Myocyte (in vitro differentiated cells): ENCODE measurements at regions not wholly inside any gene's neighbourhood (a gene's known extent, or its start where the extent isn't known, plus 50 kb on each side); places are given as distances from the start of the nearest gene placed in this dataset.

Experiments
- DNase-seq: peaks from one replicate; pipeline ENCODE4 v3.0.0-alpha.2; 2012; ENCODE audit warnings: low read depth

DNA sequence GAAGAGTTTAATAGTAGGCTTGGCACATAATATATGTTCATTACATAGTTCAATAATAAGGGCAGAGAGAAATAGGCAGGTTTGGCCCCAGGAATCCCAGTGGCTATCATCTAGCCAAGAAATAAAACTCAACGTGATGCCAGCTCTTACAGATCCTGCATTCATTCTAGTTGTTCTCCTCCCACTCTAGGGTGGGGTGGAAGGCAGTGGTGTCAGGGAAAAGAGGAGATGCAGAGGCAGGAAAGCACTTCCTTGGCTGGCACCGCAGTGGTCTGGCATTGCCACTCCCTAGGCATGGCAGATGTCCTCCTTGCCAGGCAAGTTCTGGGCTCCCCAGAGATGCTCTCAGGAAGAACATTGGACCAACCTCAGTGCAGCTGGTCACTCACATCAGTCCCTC is 383.6 kb downstream of the GRIN2B start:
- no peak for DNase-seq

DNA sequence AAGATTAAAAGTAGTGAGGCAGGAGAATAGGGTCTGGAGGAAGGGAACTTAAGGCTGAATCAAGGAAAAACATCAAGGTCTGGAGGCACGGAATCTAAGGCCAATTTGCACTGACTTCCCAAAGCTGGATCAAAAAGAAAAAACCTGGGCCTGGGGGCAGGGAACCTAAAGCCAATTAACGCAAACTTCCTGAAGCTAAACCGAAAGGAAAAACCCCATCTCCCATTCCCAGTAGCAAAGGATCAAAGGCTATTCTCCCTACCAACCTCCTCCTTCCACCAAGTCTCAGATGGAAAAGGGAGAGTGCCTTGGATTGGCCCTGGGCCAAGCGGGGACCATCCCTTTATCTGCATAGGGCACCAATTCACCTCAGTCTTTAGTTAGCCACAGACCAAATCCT is 384.2 kb downstream of the GRIN2B start:
- DNase-seq = no peak

DNA sequence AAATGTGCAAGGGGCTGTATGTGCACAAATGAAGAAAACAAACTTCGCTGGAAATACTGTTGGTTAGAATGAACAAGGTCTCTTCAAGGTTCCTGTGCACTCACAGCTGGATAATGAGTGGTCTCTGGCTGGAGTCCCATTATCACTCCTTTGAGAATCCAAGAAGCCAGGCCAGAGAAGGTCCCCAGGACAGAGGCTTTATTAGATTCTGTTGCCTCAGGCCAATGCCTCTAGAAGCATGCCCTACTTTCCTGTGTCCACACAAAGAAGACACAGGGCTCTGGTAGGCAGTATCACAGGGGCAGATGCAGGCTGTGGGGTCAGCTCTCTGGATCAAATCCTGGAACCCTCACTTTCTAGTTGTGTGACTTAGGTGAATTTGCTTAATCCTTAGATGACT is 384.7 kb downstream of the GRIN2B start:
- DNase-seq = no peak

DNA sequence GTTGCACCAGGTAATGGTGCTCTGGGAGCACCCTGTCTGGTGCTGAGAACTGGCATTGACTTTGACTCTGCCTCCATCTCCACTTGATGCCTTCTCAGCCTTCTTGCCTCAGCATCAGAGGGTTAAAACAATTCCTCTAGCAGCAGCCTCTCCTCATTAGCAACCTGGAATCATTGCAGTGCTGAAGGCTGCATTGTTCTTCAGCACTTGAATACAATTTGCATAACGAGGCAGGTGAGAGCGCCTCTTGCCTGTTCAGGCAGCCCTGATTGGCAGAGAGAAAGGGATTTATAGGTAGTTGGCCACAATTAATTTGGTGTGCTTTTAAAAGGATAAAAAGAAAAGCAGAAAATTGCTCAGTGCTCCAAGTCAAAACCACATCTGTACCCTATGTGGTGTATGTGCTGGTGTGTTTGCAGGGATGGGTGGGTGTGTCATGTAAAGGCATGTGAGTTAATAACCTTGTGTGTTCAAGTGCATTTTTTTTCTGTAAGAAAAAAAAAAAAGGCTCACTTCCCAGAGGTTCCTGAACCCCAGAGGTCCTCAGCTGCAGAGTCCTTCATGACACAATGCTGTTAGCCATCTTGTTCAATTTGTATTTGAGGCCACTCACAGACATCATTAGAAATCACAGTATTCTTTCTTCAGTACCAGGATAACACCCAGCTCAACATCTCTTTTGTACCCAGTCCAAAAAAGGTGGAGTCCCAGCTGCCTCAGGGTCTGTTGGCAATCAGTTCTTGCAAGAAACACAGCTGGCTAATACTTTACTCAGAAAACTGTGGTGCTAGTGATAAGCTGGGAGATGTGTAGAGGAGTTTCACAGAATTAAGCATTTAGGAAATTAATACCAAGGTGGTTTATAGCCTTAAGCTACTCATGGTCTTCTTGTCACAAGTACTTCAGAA is 385.6 kb downstream of the GRIN2B start:
- no peak for DNase-seq

DNA sequence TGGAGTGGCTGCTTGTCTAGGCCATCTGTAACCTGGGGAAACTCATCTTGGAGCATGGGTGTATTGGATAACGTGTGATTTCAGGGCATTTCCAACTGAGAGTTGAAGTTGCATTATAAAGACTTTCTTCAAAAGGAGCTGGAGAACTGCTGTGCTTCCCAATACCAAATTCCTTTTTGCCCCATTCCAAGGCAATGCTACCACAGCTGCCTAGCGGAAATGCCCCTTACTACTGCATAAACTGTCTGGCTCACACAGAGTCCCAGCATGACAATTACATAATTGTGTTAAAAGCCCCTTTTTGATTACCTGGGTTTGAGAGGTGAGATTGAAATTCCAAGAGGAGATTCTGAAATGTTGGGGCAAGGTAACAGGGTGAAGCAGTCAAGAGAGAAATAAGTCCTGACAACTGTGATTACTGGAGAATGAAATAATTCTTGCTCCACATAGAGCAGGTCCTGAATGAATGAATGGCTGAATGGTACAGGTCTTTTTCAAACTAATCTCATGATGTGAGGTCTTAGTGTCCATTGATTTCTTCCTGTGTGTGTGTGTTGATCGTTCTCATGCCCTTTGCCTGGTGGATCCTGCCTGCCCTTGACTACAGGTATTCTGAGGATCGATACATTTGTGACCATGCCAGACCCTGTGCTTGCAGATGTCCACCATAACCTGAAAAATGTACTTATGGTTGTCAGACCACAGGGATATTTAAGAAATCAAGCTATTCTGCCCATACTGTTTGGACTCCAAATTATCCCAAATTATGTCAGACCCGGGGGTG is 386.5 kb downstream of the GRIN2B start:
- no peak for DNase-seq

DNA sequence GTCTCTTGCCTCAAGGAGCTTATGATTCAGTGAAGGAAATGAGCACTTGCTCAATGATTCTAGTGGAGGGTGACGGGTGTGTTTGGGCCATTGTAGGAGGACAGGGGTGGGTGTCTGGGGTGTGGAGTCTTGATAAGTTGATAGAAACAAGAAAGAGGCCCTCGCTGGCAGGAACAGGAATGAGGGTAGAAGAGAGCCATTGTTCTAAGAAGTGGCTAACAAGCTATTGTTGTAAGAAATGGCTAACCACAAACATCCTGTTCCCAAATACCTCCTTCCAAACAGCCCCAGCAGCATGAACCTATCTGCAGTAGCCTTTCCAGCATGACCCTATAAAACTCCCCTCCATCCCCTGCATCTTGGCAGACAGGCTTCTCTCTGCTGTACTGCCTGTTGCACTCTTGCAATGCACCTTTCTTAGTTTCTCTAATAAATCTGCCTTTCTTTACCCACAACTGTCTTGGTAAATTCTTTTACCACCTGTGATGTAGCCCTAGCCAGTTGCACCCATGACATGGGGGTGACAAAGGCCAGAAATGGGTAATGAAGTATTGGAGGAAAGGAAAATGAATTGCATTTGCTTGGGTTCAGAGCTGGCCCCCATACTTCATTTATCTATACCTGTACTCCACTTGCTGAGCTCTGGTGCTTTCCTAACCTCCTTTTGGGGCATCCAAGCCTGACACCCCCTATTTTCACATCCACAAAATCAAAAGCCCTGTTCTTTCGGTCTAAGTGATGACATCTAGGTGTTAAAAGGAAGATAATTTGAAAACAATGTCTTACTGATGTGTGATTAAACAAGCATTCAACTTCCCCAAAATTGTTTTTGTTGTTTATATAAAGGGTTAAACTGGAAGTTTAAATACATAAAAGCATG is 389.1 kb downstream of the GRIN2B start:
- no peak for DNase-seq

DNA sequence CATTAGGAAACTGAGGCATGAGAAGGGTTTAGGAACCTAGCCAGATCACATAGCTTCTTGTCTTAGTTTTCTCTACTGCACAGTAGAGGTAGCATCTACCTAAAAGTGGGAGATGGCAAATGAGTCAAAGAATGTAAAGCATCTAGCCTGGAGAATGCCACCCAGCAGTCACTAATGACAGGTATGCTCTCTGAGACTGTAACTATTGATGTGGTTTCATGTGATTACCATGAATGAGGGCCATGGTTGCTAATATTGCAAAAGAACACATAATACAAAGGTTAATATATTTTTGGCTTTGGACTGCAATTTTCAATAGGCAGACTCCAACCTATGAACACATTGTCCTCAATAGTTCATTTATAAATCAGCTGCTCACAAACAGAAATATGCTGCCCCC is 389.9 kb downstream of the GRIN2B start:
- no peak for DNase-seq

DNA sequence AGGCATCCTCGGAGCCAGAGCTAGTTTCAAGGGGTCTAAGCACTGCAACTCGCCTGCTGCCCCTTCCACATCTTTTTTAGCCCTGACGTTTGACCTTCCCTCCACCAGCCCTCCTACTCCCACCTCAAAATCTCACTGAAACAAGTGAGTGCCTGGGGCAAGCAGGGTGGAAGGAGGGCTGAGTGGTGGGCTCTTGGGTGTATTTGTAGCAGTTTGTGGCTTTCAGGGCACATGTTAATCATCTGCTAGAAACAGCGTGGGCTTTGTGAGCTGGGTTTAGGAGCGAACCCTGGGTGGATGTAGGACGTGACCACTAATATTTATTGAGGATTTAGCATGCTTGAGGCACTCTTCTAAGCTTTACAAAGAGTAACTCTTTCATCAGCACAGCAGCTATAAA is 390.3 kb downstream of the GRIN2B start:
- DNase-seq = no peak

DNA sequence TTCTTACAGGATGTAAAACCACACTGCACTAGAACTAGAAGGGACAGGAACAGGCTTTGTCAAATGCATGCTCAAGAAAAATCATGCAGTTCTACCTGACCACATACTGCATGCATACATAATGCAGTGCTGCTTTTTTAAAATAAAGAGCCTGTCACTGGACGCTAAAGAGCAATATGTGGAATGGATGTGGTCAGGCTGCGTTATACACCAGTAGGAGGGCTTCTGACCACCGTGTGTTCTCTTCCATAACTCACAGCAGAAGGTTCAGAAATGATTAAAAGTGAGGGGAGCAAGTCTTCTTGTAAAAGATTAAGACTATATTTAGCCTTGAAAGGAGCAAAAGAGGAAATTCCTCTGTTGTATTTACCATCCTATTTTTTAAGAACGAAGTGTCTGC is 392.0 kb downstream of the EMP1 start:
- no peak for DNase-seq

DNA sequence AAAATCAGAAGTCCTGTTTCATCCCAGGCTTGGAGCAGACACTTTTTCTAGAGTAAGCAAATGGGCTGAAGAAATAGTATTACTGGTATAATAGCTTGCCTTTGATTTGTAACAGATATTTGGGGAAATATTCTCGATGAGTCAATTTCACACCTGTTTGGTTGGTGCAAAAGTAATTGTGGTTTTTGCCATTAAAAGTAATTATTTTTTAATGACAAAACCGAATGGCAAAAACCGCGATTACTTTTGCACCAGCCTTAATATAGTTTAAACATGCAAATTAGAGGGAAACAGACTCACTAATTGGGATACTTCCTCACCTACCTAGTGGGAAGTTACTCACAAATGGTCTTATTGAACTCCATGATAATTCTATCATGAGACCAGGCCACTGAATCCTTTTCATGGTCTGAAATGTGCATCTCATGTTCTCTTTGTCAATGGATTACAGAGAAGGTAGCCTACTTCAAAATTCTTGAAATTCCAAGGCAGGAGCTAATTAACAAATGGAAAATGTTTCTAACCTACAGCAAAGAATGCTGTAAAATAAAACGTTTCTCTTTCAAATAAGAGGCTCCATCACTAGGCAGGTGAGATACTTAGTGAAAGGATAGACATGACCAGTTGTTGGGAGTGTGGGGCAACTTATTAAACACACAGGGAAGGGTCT is 391.3 kb downstream of the EMP1 start:
- no peak for DNase-seq

DNA sequence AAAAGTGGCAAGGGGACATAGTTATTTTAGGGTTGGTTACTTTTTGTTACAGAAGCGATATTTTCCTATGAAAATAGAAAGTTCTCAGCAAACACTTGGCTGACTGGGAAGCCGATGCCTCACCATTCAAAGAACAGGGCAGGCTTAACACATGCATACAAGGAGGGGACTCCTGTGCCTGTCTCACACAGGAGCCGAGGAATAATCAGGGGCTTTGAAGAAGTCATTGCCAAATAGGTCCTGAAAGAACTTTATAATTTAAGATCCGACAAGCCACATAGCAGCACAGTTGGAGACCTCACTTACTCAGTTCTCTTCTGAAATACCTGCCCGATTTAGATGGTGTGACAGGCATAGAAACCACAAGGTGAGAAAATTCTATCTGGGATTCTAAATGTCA is 389.8 kb downstream of the EMP1 start:
- DNase-seq = no peak

DNA sequence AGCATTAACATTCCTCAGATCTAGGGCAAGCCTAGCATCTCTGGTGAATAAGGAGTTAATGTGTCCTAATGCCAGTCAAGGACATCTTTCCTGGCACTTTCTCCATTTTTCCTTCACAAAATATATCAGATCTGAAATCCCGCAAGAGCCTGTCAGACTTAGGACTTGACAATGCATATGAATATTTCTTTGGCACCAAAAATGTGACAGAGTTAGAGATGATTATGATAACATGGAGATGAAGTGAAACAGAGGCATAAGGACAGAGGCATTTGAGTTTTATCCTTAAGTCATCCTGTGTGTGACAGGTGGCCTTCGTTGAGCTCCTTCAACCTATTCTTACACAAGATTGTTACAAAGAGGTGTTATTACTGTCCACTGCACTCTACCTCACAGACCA is 388.0 kb downstream of the EMP1 start:
- DNase-seq = no peak

DNA sequence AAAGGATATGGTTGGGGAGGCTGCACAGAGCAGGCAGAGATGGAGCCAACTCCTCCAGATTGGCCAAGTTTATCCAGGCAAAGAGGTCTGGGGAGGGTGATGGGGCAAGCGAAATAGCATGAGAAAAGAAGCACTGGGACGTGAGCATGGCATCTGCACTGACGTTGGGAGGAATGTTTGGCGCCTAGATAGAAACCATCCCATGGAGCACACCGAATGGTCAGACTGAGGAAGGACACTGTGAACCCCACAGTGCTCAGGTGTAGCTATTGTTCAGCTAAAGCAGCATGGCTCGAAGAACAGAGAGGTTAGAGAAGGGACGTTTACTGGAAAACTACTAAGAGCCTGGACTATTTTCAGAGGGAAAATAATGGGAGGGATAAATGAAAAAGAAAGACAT is 387.1 kb downstream of the EMP1 start:
- DNase-seq = no peak

DNA sequence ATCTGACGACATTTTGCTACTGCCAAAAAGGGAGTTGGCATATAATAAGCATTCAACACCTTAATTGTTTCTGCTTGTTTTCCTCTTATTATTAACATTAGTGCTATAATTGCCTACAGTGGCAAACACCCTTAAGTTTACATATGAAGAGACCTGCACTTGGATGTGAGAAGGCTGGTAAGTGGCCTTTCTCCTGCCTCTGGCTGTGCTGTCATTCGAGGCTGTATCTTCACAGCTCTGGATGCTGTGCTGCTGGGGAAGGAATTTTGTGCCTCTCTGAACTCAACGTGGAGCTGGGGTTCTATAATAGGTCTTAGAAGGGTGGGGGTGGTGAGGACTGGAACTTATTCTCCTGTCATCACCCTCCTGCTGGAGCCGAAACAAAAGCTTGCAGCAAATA is 385.9 kb downstream of the EMP1 start:
- DNase-seq = no peak

DNA sequence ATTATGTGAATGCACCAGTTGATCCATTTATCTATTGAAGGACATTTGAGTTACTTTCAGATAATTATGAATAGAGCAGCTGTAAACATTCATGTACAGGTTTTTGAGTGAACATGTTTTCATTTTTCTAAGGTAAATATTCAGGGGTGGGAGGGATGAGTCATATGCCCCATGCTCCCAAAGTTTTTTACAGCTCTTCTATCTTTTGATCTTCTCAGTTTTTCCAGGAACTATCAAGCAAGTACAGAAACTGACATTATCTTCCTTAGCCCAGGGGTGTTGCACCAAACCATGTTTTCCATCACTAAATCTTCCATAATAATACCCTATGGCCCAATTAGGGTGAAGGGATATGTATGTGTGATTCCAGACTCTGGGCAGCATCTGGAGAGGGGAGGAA is 384.5 kb downstream of the EMP1 start:
- DNase-seq = no peak

DNA sequence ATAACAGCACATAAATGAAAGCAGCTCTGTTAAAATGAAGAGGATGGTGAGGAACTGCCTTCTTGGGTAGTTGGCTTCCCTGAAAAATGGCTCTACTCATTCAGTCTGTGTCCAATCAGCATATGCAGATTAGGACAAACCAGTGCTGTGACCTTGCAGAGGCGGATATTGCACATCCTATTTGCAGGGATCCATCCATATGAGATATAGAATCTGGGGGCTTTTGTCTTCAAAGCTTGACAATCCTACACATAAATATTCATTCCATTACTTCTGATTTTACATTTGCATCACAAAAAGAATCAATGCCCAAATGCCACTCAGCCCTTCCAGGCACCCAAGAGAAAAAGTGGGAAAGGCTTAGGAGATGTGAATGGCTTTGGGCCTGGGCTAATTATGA is 383.7 kb downstream of the EMP1 start:
- DNase-seq = no peak

DNA sequence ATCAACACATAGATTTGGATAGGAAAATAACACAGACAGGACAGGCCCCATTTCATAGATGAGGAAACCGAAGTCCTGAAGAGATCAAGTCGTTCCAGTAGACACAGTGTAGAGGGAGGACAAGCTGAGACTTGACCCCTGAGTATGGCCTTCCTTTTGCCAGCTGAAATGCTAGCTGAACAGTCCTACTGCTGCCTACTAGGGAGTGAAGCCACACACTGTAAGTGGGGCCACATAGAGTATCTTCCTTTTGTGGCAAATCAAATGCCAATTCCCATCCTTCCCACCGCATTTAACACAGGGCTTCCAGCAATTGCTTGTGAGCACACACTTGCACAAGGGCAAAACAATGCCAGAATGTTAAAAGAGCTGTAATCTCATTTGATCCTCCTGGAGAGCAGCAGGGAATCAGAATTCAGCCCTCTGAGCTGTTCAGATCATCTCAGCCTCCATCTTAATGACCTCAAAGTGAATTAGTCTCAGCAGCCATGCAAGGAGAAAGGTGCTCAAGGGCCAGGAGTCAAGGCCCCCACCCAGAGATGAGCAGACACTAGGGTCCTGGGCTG is 380.5 kb downstream of the EMP1 start:
- no peak for DNase-seq

DNA sequence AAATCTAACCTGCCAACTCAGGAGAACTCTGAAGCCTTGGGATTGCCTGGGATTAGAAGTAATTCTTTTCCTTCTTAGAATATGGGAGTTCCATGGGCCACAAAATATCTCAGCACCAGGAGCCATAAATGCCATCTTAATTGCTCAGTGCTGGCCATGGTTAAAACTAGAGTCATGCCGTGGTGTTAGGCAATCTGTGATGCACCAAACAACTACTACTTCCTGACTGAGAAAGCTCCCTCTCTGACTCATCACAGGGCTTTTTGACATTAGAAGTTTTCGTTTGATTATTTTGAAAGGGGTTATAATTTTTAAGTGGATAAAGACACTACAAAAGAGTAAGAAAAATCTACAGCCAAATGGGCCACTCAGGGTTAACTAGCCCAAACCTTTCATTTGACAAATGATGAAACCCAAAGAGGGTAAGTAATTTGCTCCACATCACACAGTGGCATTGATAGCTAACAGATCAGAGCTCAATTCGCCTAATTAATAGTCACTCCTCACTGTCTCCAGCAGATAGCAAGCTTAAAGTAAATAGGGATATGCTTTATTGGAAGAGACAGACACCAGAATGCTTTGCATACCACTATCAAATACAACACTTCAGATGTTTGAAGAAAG is 377.3 kb downstream of the EMP1 start:
- peak; percentile 0 for DNase-seq

DNA sequence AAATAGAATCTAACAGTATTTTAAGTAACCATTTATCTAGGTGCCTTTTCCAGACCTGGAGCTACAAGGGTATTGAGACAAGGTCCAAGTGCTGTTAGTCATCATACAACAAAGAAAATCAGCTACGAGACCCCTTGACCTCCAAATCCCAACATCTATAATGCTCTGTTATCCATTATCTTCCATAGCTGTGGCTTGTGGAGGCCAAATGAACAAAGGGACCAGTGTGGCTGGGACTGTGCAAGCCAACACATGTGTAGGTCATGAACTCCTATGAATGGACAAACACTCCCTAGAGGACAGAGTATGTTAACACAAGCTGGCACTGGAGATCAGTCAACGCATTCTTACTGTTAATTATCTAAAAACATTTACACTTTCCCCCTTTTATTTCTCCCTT is 374.5 kb downstream of the EMP1 start:
- DNase-seq = no peak

DNA sequence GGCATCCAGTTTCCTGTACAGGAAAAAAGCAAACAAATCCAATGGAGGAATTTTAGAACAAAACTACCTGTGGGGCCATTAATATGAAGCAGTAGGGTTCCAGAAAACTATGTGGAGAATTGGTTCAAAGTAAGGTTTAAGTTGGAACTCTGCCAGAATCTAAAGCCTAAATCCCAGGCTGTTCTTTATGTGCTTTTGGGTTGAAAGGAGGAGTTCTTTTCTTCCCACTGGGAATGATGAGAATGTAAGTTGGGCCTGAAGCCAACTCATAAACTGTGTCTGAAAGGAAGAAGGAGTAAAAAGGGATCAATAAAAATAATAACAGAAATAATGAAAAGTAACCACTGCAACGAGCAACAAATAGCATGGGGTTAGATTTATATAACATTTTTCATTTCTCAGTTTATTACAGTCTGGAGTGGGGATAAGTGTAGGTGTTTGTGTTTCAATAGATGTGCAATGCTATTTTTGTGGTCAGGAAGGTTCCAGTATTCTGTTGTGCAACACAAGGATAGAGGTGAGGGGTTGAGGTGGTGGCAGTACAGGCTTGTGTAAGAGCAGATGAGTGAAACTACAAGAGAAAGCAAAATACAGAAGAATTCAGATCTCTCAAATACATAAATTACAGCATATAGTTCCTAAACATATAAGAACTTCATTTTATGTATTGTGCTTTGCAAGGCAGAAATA is 373.6 kb downstream of the EMP1 start:
- no peak for DNase-seq
